ENCODE measurements at regions not wholly inside any gene's neighbourhood (a gene's known extent, or its start where the extent isn't known, plus 50 kb on each side); places are given as distances from the start of the nearest gene placed in this dataset.
"Not testable (repeated sequence)": the region's sequence is repeated elsewhere in the genome, so short reads cannot be mapped to it uniquely, and the experiment has no call there.

- H3K27me3 ChIP-seq (replicated peaks in 1 of 4; ENCODE audit: control extremely low read depth in 1 of 4, control insufficient read depth in 3 of 4, insufficient read depth in 4 of 4, low read length in 3 of 4); CTCF ChIA-PET; H3K4me2 ChIP-seq (replicated peaks; ENCODE audit: low read depth, low read length, poor library complexity, severe bottlenecking); POLR2A ChIA-PET; H3K4me3 ChIP-seq (ENCODE audit: control extremely low read depth in 1 of 5, extremely low read depth in 1 of 5, insufficient read depth in 1 of 5, low read depth in 2 of 5, low read length in 4 of 5); DNase-seq; H3K27me3 Mint-ChIP-seq; H4K20me1 ChIP-seq (ENCODE audit: control insufficient read depth, insufficient read depth, low read length, poor library complexity, severe bottlenecking); intact Hi-C loops (cut with micrococcal nuclease); H3K4me1 Mint-ChIP-seq; ATAC-seq (ENCODE audit: low read depth); H2AFZ ChIP-seq (ENCODE audit: insufficient read depth, low read depth, low read length, poor library complexity, severe bottlenecking); H3K4me3 Mint-ChIP-seq; H3K27ac ChIP-seq (ENCODE audit: low read length in 2 of 2); H3K36me3 ChIP-seq (replicated peaks in 1 of 2; ENCODE audit: control extremely low read depth in 1 of 2, control insufficient read depth in 1 of 2, extremely low read depth in 1 of 2, insufficient read depth in 2 of 2, low read length in 1 of 2); H3K79me2 ChIP-seq (ENCODE audit: control insufficient read depth, insufficient read depth, low read length); H3K27ac Mint-ChIP-seq; H3K4me1 ChIP-seq (ENCODE audit: control insufficient read depth in 2 of 2, insufficient read depth in 2 of 2, low read length in 2 of 2); H3K9ac ChIP-seq (ENCODE audit: low read length): not testable (repeated sequence)
- 93% methylated on average over 3 of the region's 3 CpGs for WGBS (ENCODE audit: insufficient coverage)
- H3K9me3 Mint-ChIP-seq (ENCODE audit: insufficient read depth), result peaks cover 23% of the 10 kb centered on the region
- peaks cover 4 to 14% (median 13%) of the 10 kb centered on the region in 3 donors for H3K9me3 ChIP-seq (ENCODE audit: control extremely low read depth in 1 of 3, control insufficient read depth in 2 of 3, insufficient read depth in 1 of 3, low read length in 2 of 3)
Measured at GRCh38 chr7:136260591-136260990, 283.4 kb upstream of the MTPN start.

GRCh38 chr7:136259074-136259473, 281.9 kb upstream of the MTPN start:
- no CpG with 5 or more reads among the region's 4 CpGs for WGBS (ENCODE audit: insufficient coverage)
- H3K9ac ChIP-seq (ENCODE audit: low read length), result no peak overlapping the region
- H3K9me3 Mint-ChIP-seq (ENCODE audit: insufficient read depth), result peaks cover 17% of the 10 kb centered on the region
- peaks cover 0 to 7% (median 1%) of the 10 kb centered on the region in 3 donors for H3K9me3 ChIP-seq (ENCODE audit: control extremely low read depth in 1 of 3, control insufficient read depth in 2 of 3, insufficient read depth in 1 of 3, low read length in 2 of 3)
- intact Hi-C loops (cut with micrococcal nuclease), result no loop called here
- no peaks in the 10 kb centered on the region for H3K27me3 Mint-ChIP-seq
- POLR2A ChIA-PET, result no interaction called here
- CTCF ChIA-PET, result no interaction called here
- no peaks in the 10 kb centered on the region for H3K36me3 ChIP-seq (replicated peaks in 1 of 2; ENCODE audit: control extremely low read depth in 1 of 2, control insufficient read depth in 1 of 2, extremely low read depth in 1 of 2, insufficient read depth in 2 of 2, low read length in 1 of 2)
- H3K4me3 ChIP-seq (ENCODE audit: control extremely low read depth in 1 of 5, extremely low read depth in 1 of 5, insufficient read depth in 1 of 5, low read depth in 2 of 5, low read length in 4 of 5), result no peak overlapping the region
- H3K4me3 Mint-ChIP-seq, result no peak overlapping the region
- H3K27ac Mint-ChIP-seq, result no peak overlapping the region
- H3K4me1 Mint-ChIP-seq, result no peaks in the 10 kb centered on the region
- H3K4me1 ChIP-seq (ENCODE audit: control insufficient read depth in 2 of 2, insufficient read depth in 2 of 2, low read length in 2 of 2), result no peaks in the 10 kb centered on the region
- TF ChIP-seq EZH2 (IDR thresholded peaks at IDR 0.05; ENCODE audit: borderline replicate concordance, insufficient read depth, low read depth, low read length, poor library complexity, severe bottlenecking) (no peak), CTCF (IDR thresholded peaks at IDR 0.05) (no peak)
- H4K20me1 ChIP-seq (ENCODE audit: control insufficient read depth, insufficient read depth, low read length, poor library complexity, severe bottlenecking), result no peaks in the 10 kb centered on the region
- no peaks in the 10 kb centered on the region for H3K79me2 ChIP-seq (ENCODE audit: control insufficient read depth, insufficient read depth, low read length)
- no peak overlapping the region for H3K27ac ChIP-seq (ENCODE audit: low read length in 2 of 2)
- DNase-seq (no peak), ATAC-seq (ENCODE audit: low read depth) (no peak)
- H3K4me2 ChIP-seq (replicated peaks; ENCODE audit: low read depth, low read length, poor library complexity, severe bottlenecking), result no peak overlapping the region
- H3K27me3 ChIP-seq (replicated peaks in 1 of 4; ENCODE audit: control extremely low read depth in 1 of 4, control insufficient read depth in 3 of 4, insufficient read depth in 4 of 4, low read length in 3 of 4), result no peaks in the 10 kb centered on the region
- no peak overlapping the region for H2AFZ ChIP-seq (ENCODE audit: insufficient read depth, low read depth, low read length, poor library complexity, severe bottlenecking)

Data from B cell (primary cell).